ENCODE measurements at regions not wholly inside any gene's neighbourhood (a gene's known extent, or its start where the extent isn't known, plus 50 kb on each side); places are given as distances from the start of the nearest gene placed in this dataset.

GRCh38 chr4:32145987-32146386, 1425.8 kb downstream of the PCDH7 start:
- TF ChIP-seq ELK1 (IDR thresholded peaks at IDR 0.05; ENCODE audit: low read depth, low read length) (no peak), POLR2A (IDR thresholded peaks at IDR 0.05; ENCODE audit: low read length) (no peak), CTCF (IDR thresholded peaks at IDR 0.05) (no peak)
